ENCODE measurements at regions not wholly inside any gene's neighbourhood (a gene's known extent, or its start where the extent isn't known, plus 50 kb on each side); places are given as distances from the start of the nearest gene placed in this dataset.

GRCh38 chr6:40928307-40928706, 110.7 kb downstream of the UNC5CL start:
- Mint-ChIP-seq H3K36me3 (no peaks in the 10 kb centered on the region), H3K4me1 (no peaks in the 10 kb centered on the region), H3K4me3 (no peak overlapping the region), H3K9me3 (no peaks in the 10 kb centered on the region), H3K27ac (no peak overlapping the region)
- DNase-seq (ENCODE audit: low spot score in 2 of 2) (no peak), ATAC-seq (no peak)

GRCh38 chr6:40925341-40925740, 113.7 kb downstream of the UNC5CL start:
- DNase-seq (ENCODE audit: low spot score in 2 of 2) (no peak), ATAC-seq (no peak)
- Mint-ChIP-seq H3K4me3 (no peak overlapping the region), H3K9me3 (no peaks in the 10 kb centered on the region), H3K36me3 (no peaks in the 10 kb centered on the region), H3K27ac (no peak overlapping the region), H3K4me1 (no peaks in the 10 kb centered on the region)

GRCh38 chr6:40924839-40925238, 114.2 kb downstream of the UNC5CL start:
- H3K27ac Mint-ChIP-seq, result no peak overlapping the region
- H3K9me3 Mint-ChIP-seq, result no peaks in the 10 kb centered on the region
- ATAC-seq (no peak), DNase-seq (ENCODE audit: low spot score in 2 of 2) (no peak)
- H3K36me3 Mint-ChIP-seq, result no peaks in the 10 kb centered on the region
- H3K4me1 Mint-ChIP-seq, result no peaks in the 10 kb centered on the region
- no peak overlapping the region for H3K4me3 Mint-ChIP-seq

GRCh38 chr6:40923880-40924279, 115.1 kb downstream of the UNC5CL start:
- Mint-ChIP-seq H3K4me1 (no peaks in the 10 kb centered on the region), H3K4me3 (no peak overlapping the region), H3K9me3 (no peaks in the 10 kb centered on the region), H3K36me3 (no peaks in the 10 kb centered on the region), H3K27ac (no peak overlapping the region)
- DNase-seq (ENCODE audit: low spot score in 2 of 2) (no peak), ATAC-seq (no peak)

- no peaks in the 10 kb centered on the region for H3K9me3 Mint-ChIP-seq
- no peak overlapping the region for H3K27ac Mint-ChIP-seq
- H3K4me3 Mint-ChIP-seq, result no peak overlapping the region
- ATAC-seq (no peak), DNase-seq (ENCODE audit: low spot score in 2 of 2) (no peak)
- no peaks in the 10 kb centered on the region for H3K36me3 Mint-ChIP-seq
- no peaks in the 10 kb centered on the region for H3K4me1 Mint-ChIP-seq
These were observed 115.7 kb downstream of the UNC5CL start for GRCh38 chr6:40923326-40923725.

GRCh38 chr6:40922281-40922680, 116.7 kb downstream of the UNC5CL start:
- no peaks in the 10 kb centered on the region for H3K36me3 Mint-ChIP-seq
- no peak overlapping the region for H3K27ac Mint-ChIP-seq
- DNase-seq (ENCODE audit: low spot score in 2 of 2) (no peak), ATAC-seq (no peak)
- H3K4me1 Mint-ChIP-seq, result no peaks in the 10 kb centered on the region
- no peaks in the 10 kb centered on the region for H3K9me3 Mint-ChIP-seq
- no peak overlapping the region for H3K4me3 Mint-ChIP-seq

GRCh38 chr6:40918040-40918651, 120.9 kb downstream of the UNC5CL start:
- Mint-ChIP-seq H3K36me3 (no peaks in the 10 kb centered on the region), H3K27ac (no peak overlapping the region), H3K9me3 (no peaks in the 10 kb centered on the region), H3K4me3 (no peak overlapping the region), H3K4me1 (no peaks in the 10 kb centered on the region)
- ATAC-seq (no peak), DNase-seq (ENCODE audit: low spot score in 2 of 2) (no peak)

- H3K27ac Mint-ChIP-seq, result no peak overlapping the region
- no peak overlapping the region for H3K4me3 Mint-ChIP-seq
- no peaks in the 10 kb centered on the region for H3K4me1 Mint-ChIP-seq
- H3K36me3 Mint-ChIP-seq, result no peaks in the 10 kb centered on the region
- no peak for DNase-seq (ENCODE audit: low spot score in 2 of 2)
- no peak for ATAC-seq
- no peaks in the 10 kb centered on the region for H3K9me3 Mint-ChIP-seq
These were observed 121.4 kb downstream of the UNC5CL start for GRCh38 chr6:40917603-40918002.

- no peak overlapping the region for H3K4me3 Mint-ChIP-seq
- no peaks in the 10 kb centered on the region for H3K9me3 Mint-ChIP-seq
- no peak for ATAC-seq
- H3K4me1 Mint-ChIP-seq, result no peaks in the 10 kb centered on the region
- H3K36me3 Mint-ChIP-seq, result no peaks in the 10 kb centered on the region
- DNase-seq (ENCODE audit: low spot score in 2 of 2), result no peak
- no peak overlapping the region for H3K27ac Mint-ChIP-seq
These were observed 122.2 kb downstream of the UNC5CL start for GRCh38 chr6:40916845-40917244.

- no peaks in the 10 kb centered on the region for H3K4me1 Mint-ChIP-seq
- ATAC-seq (no peak), DNase-seq (ENCODE audit: low spot score in 2 of 2) (no peak)
- no peaks in the 10 kb centered on the region for H3K9me3 Mint-ChIP-seq
- H3K4me3 Mint-ChIP-seq, result no peak overlapping the region
- H3K36me3 Mint-ChIP-seq, result no peaks in the 10 kb centered on the region
- no peak overlapping the region for H3K27ac Mint-ChIP-seq
These were observed 123.9 kb downstream of the UNC5CL start for GRCh38 chr6:40915165-40915564.

GRCh38 chr6:40914005-40914404, 125.0 kb downstream of the UNC5CL start:
- no peaks in the 10 kb centered on the region for H3K9me3 Mint-ChIP-seq
- no peaks in the 10 kb centered on the region for H3K36me3 Mint-ChIP-seq
- no peak for ATAC-seq

GRCh38 chr6:40912158-40912946, 126.7 kb downstream of the UNC5CL start:
- H3K27ac Mint-ChIP-seq, result no peak overlapping the region
- H3K4me1 Mint-ChIP-seq, result no peaks in the 10 kb centered on the region
- H3K4me3 Mint-ChIP-seq, result no peak overlapping the region
- no peaks in the 10 kb centered on the region for H3K36me3 Mint-ChIP-seq
- DNase-seq (ENCODE audit: low spot score in 2 of 2), result peak in 1 of 2 donors; percentile 52
- H3K9me3 Mint-ChIP-seq, result no peaks in the 10 kb centered on the region
- ATAC-seq, result peak; percentile 63

More at GRCh38 chr6:40914005-40914404, 125.0 kb downstream of the UNC5CL start:
- H3K4me1 Mint-ChIP-seq, result no peaks in the 10 kb centered on the region
- no peak for DNase-seq (ENCODE audit: low spot score in 2 of 2)
- no peak overlapping the region for H3K4me3 Mint-ChIP-seq
- H3K27ac Mint-ChIP-seq, result no peak overlapping the region

- Mint-ChIP-seq H3K4me1 (no peaks in the 10 kb centered on the region), H3K9me3 (no peaks in the 10 kb centered on the region), H3K27ac (no peak overlapping the region), H3K36me3 (no peaks in the 10 kb centered on the region), H3K4me3 (no peak overlapping the region)
- ATAC-seq (peak; percentile 75), DNase-seq (ENCODE audit: low spot score in 2 of 2) (peak in 1 of 2 donors; percentile 52)
These were observed 128.6 kb downstream of the UNC5CL start for GRCh38 chr6:40910260-40910893.

- Mint-ChIP-seq H3K27ac (no peak overlapping the region), H3K4me1 (no peaks in the 10 kb centered on the region), H3K4me3 (no peak overlapping the region), H3K9me3 (no peaks in the 10 kb centered on the region), H3K36me3 (no peaks in the 10 kb centered on the region)
- ATAC-seq, result no peak
- no peak for DNase-seq (ENCODE audit: low spot score in 2 of 2)
These were observed 129.2 kb downstream of the UNC5CL start for GRCh38 chr6:40909811-40910210.

- no peak for ATAC-seq
- Mint-ChIP-seq H3K9me3 (no peaks in the 10 kb centered on the region), H3K36me3 (no peaks in the 10 kb centered on the region), H3K4me1 (no peaks in the 10 kb centered on the region), H3K4me3 (no peak overlapping the region), H3K27ac (no peak overlapping the region)
- no peak for DNase-seq (ENCODE audit: low spot score in 2 of 2)
These were observed 131.8 kb downstream of the UNC5CL start for GRCh38 chr6:40907198-40907701.

GRCh38 chr6:40906759-40907158, 132.3 kb downstream of the UNC5CL start:
- no peak for ATAC-seq
- no peak overlapping the region for H3K27ac Mint-ChIP-seq
- no peaks in the 10 kb centered on the region for H3K9me3 Mint-ChIP-seq
- DNase-seq (ENCODE audit: low spot score in 2 of 2), result no peak
- H3K36me3 Mint-ChIP-seq, result no peaks in the 10 kb centered on the region
- H3K4me3 Mint-ChIP-seq, result no peak overlapping the region
- H3K4me1 Mint-ChIP-seq, result no peaks in the 10 kb centered on the region

All from stimulated activated effector memory CD8-positive, alpha-beta T cell treated with anti-CD3 and anti-CD28 coated beads, Interleukin-12 subunit alpha, Interleukin-12 subunit beta, amount 100 ng/mL, for 72 hours (primary cell).